Mammary epithelial cell (primary cell): ENCODE measurements at regions not wholly inside any gene's neighbourhood (a gene's known extent, or its start where the extent isn't known, plus 50 kb on each side); places are given as distances from the start of the nearest gene placed in this dataset.

ENCODE experiments used
- EZH2 ChIP-seq: IDR thresholded peaks from 2 replicates; pipeline ENCODE4 v1.6.1; 2012; ENCODE audit warnings: low read length, inconsistent platforms, borderline replicate concordance
- TF ChIP-seq, protein P1 (sequence below), 2 donors: IDR thresholded peaks in 1 of 2; conservative IDR thresholded peaks in 1 of 2; 2 replicates each; pipeline ENCODE4 v1.5.1; 2011 to 2012; ENCODE audit warnings: inconsistent platforms in 2 of 2, low read length in 2 of 2, mild to moderate bottlenecking in 2 of 2, control low read depth in 1 of 2, low read depth in 1 of 2; ENCODE audit not compliant: insufficient read depth in 1 of 2; ENCODE audit errors: extremely low read depth in 1 of 2

GRCh38 chr20:4613184-4613583, 73.1 kb upstream of the PRNP start:
- TF ChIP-seq, protein P1, sequence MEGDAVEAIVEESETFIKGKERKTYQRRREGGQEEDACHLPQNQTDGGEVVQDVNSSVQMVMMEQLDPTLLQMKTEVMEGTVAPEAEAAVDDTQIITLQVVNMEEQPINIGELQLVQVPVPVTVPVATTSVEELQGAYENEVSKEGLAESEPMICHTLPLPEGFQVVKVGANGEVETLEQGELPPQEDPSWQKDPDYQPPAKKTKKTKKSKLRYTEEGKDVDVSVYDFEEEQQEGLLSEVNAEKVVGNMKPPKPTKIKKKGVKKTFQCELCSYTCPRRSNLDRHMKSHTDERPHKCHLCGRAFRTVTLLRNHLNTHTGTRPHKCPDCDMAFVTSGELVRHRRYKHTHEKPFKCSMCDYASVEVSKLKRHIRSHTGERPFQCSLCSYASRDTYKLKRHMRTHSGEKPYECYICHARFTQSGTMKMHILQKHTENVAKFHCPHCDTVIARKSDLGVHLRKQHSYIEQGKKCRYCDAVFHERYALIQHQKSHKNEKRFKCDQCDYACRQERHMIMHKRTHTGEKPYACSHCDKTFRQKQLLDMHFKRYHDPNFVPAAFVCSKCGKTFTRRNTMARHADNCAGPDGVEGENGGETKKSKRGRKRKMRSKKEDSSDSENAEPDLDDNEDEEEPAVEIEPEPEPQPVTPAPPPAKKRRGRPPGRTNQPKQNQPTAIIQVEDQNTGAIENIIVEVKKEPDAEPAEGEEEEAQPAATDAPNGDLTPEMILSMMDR (conservative IDR thresholded peaks at IDR 0.05 in 1 of 2, IDR thresholded peaks at IDR 0.05 in 1 of 2; ENCODE audit: extremely low read depth in 1 of 2, insufficient read depth in 1 of 2, low read depth in 1 of 2, low read length in 2 of 2), result no peak
- TF ChIP-seq EZH2, result no peak
